ENCODE measurements at regions not wholly inside any gene's neighbourhood (a gene's known extent, or its start where the extent isn't known, plus 50 kb on each side); places are given as distances from the start of the nearest gene placed in this dataset.

DNA sequence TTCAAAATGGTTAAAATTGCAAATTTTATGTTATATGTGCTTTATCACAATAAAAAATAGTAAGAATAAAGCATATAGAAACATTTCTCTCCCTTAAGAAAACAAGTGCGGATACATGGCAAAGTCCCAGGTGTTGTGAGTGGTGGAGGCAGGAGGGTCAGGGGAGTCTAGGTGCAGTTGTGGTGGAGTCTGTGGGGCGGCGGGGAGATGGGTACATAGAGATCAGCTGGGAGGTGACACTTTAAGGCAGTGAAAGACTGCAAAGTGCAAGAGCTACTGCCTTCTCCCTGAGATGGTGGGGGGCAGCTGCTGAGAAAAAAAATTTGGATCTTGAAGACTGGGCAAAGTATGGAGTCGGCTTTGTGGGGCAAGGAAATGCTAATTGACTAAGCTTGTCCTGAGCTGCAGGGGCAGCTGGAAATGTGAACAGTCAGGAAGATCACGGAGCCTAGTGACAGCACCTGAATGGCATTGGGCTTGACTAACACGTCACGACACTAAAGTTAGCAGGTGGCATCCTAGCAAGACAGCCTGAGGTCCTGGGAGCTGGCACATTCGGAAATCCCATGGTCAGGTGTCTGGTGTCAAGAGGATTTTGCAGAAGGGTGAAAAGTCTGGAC lies 72.9 kb upstream of the IRS2 start:
- no peak for DNase-seq (ENCODE audit: low spot score)

DNA sequence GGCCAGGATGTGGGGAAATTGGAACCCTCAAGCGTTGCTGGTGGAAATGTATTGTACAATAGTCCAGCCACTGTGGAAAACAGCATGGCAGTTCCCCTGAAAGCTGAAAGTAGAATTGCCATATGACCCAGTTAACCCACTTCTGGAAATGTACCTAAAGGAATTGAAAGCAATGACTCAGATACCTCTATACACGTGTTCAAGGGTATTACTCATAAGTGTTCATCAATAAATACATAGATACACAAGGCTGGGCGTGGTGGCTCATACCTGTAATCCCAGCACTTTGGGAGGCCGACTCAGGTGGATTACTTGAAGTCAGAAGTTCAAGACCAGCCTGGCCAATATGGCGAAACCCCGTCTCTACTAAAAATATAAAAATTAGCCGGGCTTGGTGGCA lies 71.9 kb upstream of the IRS2 start:
- no peak for DNase-seq (ENCODE audit: low spot score)

DNA sequence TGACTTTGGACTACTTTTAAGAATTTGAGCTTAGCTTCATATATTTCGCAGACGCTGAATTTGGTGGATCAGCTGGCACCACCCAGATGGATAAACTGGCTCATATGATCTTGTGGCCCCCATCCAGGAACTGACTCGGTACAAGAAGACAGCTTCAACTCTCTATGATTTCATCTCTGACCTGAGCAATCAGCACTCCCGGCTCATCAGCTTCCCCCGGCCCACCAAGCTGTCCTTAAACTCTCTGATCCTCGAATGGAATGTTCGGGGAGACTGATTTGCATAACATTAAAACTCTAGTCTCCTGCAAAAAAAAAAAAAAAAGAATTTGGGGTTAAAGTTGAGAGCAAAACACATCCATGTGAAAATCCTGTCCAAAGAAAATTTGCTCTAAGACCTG lies 71.4 kb upstream of the IRS2 start:
- DNase-seq (ENCODE audit: low spot score): no peak

DNA sequence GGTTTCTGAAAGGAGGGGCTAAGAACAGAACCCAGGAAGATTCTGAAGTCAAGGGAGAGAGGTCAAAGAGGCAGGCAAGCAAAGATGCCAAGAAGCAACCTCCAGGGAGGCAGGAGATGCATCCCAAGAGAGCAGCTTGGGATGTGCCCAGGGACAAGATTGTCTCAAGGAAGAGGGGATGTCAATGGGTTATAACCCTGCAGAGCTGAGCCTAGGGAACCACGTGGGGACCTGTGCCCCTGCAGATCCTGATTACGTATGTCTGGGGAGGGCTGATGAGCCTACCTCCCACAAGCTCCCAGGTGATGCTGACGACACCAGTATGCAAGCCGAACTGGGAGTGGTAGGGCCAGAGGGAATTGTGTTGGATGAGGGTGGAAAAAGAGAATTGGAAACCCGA lies 70.9 kb upstream of the IRS2 start:
- DNase-seq (ENCODE audit: low spot score): no peak

DNA sequence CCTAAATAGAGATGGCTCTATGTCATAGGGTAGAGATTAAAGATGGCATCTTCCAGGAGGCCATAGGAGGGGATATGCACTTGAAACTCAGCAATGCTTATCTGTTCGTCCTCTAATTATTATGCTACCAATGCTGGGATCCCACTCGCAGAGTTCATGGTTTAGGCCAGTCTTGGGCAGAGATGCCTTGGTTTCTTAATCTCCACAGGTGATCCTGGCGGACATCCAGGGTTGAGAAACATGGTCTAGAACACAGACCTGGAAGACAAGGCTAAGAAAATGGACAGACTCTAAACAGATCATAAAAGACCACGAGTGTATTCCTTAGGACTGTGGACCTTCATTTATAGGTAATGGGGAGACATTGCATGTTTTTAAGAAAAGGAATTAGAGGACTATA lies 70.0 kb upstream of the IRS2 start:
- no peak for DNase-seq (ENCODE audit: low spot score)

DNA sequence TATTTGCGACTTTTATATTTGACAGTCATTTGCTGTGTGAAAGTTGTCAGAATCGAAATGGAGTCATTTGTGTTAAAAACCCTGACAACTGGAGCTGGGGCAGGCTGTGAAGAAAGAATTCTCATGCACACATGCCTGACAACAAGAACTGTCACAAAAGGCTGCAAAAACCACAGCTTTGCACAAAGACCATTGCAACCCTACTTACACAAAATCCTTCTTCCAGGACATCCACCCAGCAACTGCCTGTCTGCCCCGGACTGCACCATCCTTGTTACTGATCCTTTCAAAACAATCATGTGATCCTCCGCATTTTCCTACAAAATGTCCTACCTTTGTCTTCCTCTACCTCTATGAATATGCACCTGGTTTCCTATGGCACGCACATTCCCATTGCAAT lies 66.8 kb upstream of the IRS2 start:
- DNase-seq (ENCODE audit: low spot score): no peak

DNA sequence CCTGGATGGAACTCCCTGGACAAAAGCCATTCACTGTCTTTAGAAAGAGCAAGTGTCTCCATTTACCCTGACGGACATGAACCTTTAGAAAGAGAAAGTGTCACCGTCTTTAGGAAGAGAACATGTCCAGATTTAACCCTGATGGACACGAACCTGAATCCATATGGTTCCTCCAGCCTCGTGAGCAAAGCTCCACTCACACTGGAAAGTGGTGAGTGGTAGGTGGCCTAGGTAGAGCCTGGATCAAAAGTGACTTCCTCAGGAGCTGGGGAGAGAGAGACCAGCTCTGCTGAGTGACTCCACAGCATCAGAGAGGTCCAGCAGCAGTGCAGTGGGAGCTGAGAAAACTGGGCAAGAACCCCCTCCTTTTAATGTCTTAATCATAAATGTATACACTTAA lies 59.8 kb upstream of the IRS2 start:
- DNase-seq (ENCODE audit: low spot score): no peak

DNA sequence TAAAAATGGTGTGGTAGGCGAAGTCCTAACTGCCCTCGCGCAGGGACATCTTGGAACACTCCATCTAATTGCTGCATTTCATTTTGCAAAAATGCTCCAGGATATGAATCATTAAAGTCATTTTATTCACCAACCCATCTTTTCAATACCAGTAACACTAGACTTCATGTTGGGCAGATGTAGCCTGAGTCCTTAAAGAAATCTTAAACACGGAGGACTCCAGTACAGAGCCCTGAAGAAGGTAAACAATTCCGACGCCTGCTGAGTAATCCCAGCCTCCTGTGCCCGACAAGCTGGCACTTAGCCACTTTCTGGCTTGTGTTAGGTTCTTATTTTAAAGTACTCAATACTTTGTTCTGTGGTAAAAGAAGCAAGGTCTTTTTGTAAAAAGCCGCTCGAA lies 58.0 kb upstream of the IRS2 start:
- no peak for DNase-seq (ENCODE audit: low spot score)

DNA sequence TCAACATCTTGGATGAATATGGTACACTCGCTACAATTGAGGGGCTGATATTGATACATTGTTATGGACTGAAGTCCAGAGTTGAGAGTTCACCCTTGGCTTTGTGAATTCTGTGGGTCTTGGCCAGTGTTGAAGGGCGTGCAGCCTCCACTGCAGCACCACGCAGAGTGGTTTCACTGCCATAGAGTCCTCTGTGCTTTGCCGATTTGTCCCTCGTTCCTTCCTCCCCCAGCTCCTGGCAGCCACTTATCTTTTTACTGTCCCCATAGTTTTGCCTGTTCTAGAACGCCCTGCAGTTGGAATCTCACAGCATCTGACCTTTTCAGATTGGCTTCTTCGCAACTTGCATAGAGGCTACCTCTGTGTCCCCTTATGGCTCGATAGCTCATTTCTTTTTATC lies 57.3 kb upstream of the IRS2 start:
- no peak for DNase-seq (ENCODE audit: low spot score)

DNA sequence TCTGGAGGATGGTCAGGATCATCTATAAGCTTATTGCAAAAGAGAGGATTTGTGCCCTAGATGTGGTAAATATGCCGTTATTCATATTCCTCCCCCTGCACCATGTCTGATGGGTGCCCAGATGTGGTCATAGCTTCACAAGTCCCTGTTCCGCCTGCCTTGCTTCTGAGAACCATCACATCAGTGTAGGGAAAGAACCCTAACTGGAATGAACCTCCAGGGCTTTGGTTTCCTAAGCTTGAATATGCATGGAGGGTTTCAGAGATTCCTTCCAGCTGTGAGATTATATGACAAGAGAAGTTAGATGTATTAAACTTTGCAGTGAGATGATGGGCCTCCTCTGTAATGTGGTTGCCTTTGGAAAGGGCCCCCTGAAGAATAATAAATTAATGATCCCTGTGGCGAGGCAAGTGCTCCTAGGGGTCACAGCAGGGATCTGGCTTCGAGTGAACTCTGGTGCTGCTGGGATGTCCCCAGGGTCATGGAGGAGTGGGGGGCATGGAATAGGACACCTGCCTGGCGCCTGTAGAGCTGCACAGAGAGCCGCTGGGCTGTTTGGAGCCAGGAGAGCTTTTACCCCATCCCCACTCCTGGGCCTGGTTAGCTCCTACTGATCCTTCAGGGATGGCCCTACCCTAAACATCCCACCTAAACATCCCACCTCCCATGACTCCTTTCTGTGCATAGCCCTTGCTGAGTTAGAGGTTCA lies 56.0 kb upstream of the IRS2 start:
- no peak for DNase-seq (ENCODE audit: low spot score)

DNA sequence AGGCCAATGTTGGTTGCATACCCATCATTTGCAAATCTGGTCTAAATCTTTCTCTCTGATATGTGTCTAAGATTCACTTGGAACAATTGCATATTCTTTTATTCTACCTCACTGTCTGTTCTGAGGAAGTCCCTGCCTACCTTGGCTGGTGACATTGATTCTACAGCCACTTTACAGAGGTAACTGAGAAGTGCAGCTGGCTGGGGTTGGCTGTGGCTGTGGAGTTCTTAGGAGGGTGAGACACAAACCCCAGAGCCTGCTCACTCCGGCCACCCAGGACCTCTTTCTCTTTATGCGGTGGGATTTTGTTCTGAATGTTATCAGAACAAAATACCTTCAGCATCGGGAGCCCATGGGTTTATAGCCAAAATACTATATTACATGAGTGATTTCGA lies 54.5 kb upstream of the IRS2 start:
- no peak for DNase-seq (ENCODE audit: low spot score)

DNA sequence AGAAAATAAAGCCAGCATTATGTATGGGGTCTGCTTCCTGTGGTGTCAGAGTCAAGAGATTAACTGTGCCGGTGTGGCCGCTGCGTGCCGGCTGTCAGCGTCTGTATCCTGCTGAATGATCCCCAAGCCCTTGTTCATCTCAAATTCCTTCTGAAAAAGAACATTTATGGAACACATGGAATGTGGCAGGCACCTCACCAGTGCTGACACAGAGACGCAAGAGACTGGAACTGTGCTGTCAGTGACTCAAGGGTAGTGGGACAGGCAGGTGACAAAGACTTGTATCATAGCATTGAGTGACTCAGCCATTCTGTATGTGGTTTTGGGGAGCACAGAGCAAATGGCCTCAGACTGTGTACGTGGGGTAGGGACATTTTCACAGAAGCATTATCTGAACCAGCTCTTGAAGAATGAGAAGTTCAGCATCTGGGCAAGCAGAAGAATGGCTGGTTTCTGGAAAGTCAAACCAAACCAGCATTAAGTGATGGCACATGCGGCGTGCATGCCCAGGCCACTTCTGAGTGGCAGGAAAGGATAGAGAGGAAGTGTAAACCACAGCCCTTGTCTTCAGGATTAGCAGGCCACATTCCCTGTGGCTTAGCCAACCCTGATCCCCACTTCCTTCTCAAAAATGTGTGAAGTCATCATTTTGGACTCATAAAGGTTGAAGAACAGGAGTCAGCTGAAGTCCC lies 54.0 kb upstream of the IRS2 start:
- DNase-seq (ENCODE audit: low spot score): no peak

DNA sequence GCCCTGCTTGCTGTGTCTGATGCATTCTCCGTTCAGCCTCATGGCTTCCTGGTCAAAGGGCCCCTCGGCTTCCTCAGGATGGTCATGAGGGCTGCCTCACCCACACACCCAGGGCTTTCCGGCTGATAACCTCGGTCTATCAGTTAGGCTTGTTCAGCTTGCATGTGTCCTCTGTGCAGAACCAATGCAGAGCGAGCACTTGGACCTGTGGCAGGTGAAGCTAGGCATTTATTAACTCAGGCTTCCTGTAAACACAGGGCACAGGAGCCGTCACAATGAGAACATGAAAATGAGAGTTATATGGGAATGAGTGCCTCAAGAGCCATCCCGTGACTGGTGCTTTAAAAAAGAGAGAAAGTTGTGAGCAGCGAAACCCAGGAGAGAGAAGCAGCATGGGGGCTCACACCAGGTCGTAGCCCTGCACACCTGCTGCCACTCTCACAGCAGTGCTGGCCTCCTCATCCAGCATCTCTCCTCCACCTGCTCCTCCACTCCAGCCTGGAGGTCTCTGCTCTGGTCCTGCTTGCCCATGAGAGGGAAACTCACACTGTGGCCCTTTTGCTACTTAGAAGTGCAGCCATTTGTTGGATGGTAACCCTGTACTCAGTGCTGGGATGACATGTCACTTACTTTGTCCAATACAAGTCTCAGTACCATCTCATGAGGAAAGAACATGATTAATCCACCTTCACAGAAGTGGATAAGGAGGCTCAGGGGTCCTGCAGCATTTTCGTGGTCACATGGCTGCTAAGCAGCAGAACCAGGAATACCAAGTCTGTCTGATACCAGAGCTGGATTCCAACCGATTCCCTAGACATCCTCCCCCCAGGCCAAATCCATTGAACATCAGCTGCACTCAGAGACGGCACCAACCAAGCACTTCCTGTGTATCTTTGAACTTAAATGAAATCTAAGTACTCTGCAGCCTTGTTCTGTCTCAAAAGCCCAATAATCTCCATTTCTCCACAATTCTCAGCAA lies 50.5 kb upstream of the IRS2 start:
- no peak for DNase-seq (ENCODE audit: low spot score)

Measured in NAMALWA (cell line).